HG02870 (cell line): ENCODE measurements at regions not wholly inside any gene's neighbourhood (a gene's known extent, or its start where the extent isn't known, plus 50 kb on each side); places are given as distances from the start of the nearest gene placed in this dataset.
"Not testable (repeated sequence)": the region's sequence is repeated elsewhere in the genome, so short reads cannot be mapped to it uniquely, and the experiment has no call there.

Experiments
- ATAC-seq: cut with Tn5 transposase; IDR thresholded peaks from one replicate; pipeline ENCODE4 v1.9.1; 2021; ENCODE audit warnings: mild to moderate bottlenecking, moderate library complexity; ENCODE audit not compliant: unreplicated experiment

DNA sequence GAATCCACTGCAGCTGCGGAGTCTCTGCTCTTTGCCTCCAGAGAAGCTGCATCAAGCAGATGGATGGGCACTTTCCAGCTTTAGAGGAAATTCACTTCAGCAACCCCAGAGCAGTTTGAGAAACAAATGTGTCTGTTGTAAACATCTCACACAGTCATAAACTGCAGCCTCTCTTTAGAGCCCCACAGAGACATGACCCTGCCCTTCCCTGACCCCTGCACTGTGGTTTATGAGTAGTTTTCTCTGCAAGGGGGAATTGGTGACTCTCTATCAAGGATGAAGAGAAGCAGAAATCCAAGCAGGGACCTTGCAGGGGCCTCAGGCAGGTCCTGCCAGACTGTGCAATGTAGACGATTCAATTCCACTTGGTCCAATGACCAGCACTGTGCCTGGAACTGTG lies 160.2 kb downstream of the SH2D4B start:
- no peak for ATAC-seq

DNA sequence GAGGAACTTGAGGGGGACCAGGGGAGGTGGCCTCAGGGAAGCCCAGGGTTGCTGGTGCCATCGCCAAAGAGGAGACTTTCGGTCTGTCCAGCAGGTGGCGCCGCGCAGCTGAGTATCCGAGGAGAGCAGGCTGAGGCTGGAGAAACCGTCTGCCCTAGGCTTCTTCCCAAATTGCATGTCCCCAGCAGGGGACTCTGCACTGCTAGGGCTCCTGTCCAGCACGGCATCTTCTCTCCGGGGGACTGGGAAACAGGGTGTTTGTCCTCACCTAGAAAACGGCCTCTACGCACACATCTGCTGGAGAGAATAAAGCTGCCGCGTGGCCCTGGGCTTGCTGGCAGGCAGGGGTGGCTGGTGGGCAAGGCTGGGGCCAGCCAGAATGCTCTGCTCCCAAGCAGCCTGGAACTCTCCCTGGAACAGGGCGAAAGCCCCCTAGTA lies 161.9 kb downstream of the SH2D4B start:
- ATAC-seq: peak; percentile 84

DNA sequence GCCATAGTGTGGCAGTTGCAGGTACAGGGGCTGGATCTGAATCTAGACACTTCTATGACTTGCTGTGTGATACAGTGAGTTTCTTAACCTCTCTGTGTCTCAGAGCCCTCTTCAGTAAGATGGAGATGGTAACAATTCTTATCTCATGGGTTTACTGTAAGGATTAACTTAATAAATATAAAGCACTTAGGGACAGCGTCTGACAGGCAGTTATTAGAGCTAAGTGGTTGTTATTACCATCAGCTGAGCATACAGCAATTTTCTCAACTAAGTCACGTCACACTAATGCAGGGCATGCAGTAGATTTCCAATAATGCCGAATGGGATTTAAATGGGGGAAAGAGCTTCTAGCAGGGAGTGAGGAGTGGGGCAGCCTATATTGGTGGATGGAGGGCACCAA lies 162.6 kb downstream of the SH2D4B start:
- ATAC-seq: no peak

DNA sequence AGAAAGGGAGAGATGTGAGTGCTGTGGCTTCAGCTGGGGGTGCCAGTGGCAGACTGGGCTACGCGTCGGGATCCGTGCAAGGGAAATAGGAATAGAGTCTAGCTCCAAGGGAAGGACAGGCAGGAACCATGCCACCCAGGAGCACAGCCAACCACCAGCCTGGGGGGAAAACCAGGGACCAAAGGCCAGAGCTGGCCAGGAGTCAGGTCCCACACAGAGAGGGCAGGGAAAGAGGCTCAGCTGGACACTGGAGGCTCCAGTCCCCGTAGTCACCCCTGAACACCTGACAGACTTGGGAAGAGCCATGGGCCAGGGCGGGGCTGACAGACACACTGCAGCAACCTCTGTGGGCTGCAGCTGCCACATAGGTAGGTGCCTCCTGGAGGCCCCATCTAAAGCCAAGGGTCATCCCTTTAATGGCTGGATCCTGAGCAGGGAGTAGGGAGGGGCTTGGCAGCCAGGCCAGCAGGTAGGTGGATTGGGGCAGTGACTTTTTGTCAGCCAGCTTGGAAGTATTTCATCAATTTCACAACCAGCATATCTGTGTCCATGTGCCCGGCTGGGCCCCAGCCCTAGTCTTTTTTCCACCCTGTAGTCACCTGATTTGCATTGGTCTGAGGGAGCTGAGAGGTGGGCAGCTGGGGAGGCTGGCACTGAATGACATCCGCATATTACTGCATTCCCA lies 163.2 kb downstream of the SH2D4B start:
- ATAC-seq: no peak

DNA sequence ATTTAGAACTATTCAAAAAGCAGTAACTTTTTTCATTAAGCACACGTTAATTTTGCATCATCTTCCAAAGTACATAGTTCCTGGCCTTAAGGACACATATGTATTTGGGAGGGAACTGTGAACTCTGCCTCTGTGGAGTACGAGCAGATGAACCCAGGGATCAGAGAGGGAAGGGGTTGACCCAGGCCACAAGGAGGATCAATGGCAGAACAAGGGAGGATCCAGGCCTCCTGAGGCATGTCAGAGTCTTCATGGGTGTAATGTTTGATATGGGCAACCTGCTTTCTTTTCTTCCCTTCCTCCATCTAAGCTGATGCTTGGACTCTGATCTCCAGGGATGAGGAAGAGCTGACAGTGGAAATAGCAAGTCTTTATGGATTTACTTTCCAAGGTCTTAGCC lies 164.0 kb downstream of the SH2D4B start:
- ATAC-seq: no peak

DNA sequence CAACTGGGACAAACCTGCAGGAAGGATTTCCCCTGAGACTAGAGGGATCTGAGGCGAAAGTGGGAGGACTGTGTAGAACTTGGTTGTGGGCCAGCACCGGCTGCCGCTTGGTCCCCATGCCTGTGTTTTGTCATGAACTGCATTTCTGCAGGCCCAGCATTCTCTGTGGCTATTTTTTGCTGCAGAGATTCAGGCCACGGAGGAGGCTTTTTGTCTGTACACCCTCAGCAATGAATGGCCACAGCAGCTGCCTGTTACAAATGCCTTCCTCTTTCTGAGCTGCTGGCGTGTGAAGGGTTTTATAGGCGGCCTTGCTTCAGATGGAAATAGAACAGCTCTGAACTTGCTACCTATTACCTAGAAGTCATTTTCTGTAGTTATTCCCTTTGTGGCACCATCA lies 164.4 kb downstream of the SH2D4B start:
- no peak for ATAC-seq

DNA sequence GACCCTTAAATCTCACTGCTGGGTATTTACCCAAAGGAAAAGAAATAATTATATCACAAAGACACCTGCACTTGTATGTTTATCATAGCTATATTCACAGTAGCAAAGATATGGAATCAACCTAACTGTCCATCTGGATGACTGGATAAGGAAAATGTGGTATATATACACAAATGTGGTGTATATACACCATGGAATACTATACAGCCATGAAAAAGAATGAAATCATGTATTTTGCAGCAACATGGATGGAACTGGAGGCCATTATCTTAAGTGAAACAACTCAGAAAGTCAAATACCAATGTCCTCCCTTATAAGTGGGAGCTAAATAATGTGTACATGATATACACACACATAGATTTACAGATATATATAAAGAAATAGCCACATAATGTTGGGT lies 168.2 kb downstream of the SH2D4B start:
- ATAC-seq: no peak

DNA sequence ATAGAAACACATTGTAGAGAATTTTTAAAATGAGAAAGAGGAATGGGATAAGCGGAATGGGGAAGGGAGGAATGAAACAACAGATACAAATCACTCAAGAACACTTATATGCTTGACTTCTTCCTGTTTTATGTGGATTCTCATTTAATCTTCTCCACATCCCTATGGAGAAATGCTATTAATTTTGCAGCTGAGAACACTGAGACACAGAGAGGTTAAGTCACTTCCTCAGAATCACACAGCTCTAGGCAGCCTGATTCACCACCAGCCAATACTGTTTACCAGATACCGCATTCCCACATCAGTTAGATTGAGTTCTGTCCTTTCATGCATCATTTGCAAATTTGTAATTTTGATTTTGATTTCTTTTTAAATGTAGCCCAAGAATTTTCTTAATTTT lies 170.5 kb downstream of the SH2D4B start:
- ATAC-seq: no peak

DNA sequence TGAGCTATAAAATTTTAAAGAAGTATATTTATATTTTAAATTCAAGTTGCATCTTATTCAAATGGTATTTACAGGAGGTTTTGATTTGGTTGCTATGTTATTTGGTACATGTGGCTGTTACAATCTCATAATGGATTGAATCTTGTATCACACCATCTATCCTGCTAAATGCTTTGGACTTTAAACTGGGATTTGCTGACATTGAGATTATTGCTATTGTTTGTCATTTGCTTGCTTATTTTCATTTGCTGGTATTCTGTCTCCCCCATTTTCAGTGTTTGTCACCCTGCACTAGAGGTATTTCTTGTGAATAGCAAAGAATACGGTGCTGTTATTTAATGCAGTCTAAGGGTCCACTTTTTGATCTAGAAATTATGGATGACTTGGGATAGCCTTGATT lies 171.1 kb downstream of the SH2D4B start:
- ATAC-seq: no peak

DNA sequence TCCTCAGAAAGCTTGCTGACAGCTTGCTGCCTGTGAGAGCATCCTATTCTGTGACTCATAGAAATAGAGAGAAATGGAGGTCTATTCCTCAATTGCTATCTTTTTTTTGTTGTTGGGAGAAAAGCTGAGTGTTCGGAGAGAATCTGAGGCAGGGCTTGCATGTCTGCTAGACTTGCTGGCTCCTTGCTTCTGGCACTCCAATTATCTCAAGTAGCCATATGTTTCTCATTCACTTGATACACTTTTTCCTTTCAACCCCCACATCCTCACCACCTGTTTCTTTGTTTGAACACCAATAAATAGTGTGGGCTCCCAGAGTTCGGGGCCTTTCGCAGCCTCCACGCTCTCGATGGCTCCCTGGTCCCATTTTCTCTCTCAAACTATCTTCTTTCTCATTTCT lies 172.2 kb downstream of the SH2D4B start:
- ATAC-seq: no peak

DNA sequence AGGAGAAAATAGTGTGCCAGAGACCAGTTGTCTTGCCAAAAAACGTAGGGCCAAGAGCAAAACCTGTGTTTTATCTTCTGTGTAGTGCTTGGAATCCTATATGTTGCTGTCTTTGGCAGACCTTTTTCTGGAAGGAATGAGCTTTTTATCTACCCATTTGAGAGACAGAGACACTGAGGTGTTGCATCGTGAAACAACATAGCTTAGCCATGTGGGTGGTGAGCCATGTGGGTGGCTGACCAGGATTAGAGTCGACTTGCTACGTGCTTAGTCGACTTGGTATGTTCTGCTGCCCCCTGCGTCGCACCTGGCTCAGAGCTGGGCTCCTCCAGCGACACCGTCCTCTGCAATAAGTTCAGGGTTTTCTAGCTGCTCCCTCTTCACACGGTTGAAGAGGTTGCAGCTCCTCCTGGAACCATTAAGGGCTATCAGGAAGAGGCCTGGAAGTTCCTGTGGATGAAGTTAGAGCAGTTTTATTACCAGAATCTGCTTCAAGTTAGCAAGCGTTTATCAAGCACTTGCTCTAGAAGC lies 175.8 kb downstream of the SH2D4B start:
- ATAC-seq: no peak

DNA sequence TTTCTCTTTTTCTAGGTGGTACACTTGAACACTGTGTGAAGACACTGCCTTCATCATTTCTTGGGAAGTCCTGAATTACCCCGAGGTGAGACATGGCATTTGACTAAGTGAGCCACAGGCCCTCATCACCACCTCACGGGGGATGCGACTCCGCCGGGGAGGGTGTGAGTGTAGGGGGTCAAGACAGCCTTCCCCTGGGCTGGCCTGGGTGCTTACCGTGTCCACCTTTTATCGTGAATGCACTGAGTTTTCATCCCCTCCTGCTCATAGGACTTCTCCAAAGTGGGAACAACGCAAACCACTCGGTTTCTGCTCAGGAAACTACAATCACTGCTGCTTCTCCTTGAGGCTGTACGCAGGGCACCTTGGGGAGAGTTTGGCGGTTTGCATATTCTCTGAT lies 176.9 kb downstream of the SH2D4B start:
- no peak for ATAC-seq

DNA sequence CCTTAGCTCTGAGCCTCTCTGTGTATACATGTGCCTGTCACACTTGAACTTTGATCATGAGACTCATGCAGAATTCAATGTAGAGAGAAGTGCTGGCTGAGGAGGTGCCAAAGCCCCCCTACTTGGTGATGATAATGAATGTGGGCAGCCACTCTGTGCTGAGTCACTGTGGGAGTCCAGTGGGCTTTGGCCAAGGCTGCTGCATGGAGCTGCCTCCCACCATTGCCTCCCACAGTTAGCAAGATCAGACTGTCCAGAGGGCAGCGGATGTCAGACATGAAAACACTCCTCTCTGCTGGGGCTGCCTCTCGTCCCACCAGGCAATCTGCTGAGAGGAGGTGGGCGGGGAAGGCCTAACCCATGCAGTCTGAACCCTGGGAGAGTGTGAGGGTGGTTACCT lies 180.3 kb downstream of the SH2D4B start:
- ATAC-seq: no peak

DNA sequence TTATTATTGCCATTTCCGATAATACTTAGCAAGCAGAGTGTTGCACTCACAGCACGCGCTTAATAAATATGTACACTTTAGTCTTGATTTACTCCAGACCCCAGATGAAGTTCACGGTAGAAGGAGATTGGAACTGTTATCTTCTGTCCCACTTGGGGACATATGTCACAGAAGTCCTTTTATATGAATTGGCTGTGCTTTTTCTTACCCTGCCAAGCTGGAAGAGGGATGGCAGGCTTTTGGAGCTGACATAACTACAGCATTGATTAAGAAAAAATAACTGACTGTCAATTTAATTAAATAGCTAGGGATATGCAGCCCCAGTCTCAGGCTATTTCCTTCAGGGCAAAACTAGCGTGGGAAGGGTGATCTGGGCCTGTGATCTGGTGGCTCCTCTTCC lies 182.2 kb downstream of the SH2D4B start:
- no peak for ATAC-seq

DNA sequence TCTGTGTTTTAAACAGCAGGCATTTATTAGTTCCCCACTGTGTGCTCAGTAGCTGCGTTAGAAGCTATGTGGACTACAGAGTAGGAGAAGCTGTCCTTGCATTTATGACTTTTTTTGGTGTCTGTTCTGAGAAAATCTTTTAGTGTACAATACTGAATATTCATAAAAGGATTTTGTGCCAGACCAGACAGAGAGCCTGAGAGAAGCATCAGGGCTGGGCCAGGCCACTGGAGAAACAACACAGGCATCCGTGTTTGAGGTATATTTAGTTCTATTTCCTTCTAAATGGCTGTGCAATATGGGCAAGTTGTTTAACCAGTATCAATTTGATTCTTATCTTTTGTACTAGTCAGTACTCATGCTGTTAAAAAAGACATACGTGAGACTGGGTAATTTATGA lies 182.8 kb downstream of the SH2D4B start:
- no peak for ATAC-seq

DNA sequence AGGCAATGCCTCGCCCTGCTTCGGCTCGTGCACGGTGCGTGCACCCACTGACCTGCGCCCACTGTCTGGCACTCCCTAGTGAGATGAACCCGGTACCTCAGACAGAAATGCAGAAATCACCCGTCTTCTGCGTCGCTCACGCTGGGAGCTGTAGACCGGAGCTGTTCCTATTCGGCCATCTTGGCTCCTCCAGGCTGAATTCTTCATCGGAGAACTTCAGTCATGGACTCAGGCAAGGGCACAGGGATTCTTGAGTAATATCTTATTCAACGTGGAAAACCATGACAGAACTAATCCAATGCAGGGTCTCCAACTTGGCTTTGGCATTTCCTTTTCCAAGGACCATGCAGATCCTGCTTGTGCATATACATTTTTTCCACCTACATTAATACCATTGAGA lies 190.7 kb downstream of the SH2D4B start:
- ATAC-seq: not testable (repeated sequence)

DNA sequence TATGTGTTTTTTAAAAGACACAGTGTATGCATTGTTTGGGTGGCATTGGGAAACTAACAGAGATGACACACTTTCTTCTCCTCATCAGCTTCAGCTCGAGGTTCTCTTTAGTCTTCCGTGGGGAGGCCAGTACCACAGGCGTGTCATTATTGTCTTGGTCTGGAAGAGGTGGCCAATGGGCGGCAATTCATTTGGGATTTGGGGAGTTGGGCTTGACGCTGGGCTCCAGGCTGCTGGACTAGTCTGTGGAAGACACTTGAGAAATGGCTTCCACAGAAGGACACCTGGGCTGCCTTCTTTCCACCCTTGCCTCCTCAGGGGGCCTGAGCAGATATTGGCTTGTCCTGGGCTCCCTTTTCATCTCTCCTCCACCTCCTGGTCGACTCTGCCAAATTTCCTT lies 192.2 kb downstream of the SH2D4B start:
- ATAC-seq: no peak

DNA sequence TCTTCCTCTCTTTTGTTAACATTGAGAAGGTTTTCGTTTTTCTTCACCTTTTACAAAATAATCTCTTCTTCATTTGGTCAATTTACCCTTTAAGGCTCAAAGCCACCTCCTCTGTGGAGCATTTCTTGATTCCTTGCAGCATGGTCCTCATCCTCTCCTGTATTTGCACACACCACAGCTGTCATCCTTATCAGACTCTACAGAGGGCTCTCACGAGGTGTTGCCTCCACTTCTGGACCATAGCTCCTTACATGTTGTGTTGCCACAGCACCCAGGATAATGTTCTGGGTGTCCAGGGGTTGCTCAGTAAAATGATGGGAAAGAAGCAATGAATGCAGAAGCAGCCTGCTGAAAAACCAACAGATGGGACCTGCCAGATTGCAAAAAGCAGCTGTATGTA lies 192.8 kb downstream of the SH2D4B start:
- no peak for ATAC-seq

DNA sequence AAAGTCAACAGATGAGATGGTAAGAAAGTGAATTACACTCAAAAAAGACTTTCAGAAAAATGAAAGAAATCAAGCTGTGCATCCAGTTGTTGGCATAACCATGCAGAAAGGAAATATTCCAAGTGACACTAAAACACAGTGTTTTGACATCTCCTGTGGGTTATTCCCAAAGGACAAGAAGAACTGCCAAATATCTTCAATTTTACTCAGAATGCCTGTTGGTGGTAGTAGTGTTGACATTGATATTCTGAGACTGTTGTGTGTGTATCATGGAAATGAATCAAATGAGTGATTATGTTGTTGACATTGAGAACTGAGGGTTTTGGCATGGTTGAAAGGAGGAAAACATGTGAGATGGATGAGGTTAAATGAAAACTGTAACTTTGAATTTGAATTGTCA lies 196.9 kb downstream of the SH2D4B start:
- no peak for ATAC-seq

DNA sequence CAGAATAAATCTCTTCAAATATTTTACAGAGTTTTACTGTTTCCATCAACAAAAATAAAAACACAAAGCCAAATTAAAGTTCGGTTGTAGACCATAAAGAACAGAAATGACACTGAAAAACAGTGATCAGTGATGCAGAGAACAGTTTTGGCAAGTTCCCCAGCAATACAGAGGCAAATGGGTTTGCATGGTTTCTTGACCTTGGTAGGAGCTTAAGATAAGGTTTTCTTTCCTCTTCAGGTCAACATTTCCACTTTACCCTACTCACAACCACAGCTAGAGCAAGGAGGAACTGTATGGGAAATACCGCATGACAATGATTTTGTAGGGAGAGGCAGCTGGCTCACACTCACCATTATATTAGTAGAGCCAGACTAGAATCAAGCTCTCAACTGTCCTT lies 199.5 kb downstream of the SH2D4B start:
- no peak for ATAC-seq

DNA sequence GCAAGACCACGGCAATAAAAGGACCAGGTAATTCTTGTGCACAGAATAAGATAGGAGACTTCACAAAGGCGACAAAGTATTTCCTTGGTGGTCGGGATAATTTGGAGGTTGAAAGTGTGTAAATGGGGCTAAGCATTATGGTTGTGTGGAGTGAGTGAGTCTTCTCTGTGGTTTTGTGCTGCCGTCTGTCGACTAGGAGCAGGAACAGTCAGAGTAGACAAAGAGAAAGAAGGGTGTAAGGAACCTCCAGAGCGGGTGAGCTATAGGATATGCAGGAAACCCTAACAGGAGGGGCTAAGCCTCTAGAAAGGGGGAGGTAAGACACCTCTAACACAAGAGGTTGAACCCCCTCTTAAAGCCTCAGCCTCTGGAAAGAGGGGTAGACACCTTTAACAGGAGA lies 201.6 kb downstream of the SH2D4B start:
- ATAC-seq: no peak

DNA sequence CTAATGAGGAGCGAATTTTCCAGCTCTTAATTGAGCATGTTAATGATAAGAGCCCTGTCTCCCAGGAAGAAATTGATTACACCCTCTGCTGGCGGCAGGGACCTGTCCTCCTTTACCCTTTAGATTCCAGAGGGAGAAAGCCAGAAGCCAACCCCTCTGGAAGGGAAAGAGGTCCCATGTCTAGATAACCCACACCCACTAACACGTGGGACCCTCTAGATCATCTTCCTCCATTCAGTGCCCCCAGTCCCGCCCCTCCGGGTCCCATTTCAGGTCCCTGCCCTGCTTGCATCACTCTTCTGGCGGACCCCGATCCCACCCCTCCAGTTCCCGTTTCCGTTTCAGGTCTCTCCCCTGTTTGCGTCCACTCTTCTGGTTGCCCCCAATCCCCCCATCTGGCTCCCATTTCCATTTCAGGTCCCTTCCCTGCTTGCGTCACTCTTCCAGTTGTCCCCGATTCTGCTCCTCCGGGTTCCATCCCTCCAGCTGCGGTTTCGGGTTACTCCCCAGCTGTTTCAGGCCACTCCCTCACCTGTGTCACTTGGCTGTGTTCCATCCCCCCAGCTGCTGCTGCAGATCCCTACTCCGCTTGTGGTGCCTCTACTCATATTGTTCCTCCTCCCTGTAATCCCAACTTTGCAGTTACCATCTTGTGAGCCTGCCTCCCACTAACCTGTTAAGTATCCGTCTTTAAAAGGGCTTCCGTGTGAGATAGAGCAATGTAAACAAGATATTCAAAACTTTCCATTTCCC lies 202.4 kb downstream of the SH2D4B start:
- ATAC-seq: no peak
